ENCODE measurements at regions not wholly inside any gene's neighbourhood (a gene's known extent, or its start where the extent isn't known, plus 50 kb on each side); places are given as distances from the start of the nearest gene placed in this dataset.

- TF ChIP-seq TAF7 (optimal IDR thresholded peaks at IDR 0.05; ENCODE audit: borderline replicate concordance, low read depth, low read length) = no peak
- TF ChIP-seq RNF2 (IDR thresholded peaks at IDR 0.05; ENCODE audit: borderline replicate concordance, low read depth, low read length, missing control alignments, poor library complexity, severe bottlenecking) = no peak
- TF ChIP-seq EP300 (IDR thresholded peaks at IDR 0.05; ENCODE audit: borderline replicate concordance in 1 of 2, low read depth in 2 of 2, low read length in 2 of 2) = no peak
- TF ChIP-seq PHF8 (conservative IDR thresholded peaks at IDR 0.05; ENCODE audit: low read depth, low read length) = no peak
These were observed 238.4 kb downstream of the PLPP3 start (continued) for GRCh38 chr1:56340977-56341376.
